Keratinocyte (primary cell): ENCODE measurements at regions not wholly inside any gene's neighbourhood (a gene's known extent, or its start where the extent isn't known, plus 50 kb on each side); places are given as distances from the start of the nearest gene placed in this dataset.

ENCODE experiments used
- DNase-seq: peaks from one replicate; pipeline ENCODE4 v3.0.0-alpha.2; 2011; ENCODE audit warnings: low read depth, missing footprints, low spot score
- FAIRE-seq: peaks from 2 replicates; lab custom pipeline; 2011; peaks lifted over from hg19 to GRCh38; lab: Jason Lieb, UNC
- H2AFZ ChIP-seq: 2 replicates; pipeline ENCODE4 v1.6.0; 2012; ENCODE audit warnings: low read length, control low read depth, inconsistent platforms; ENCODE audit not compliant: control insufficient read depth
- H3K27ac ChIP-seq: 2 replicates; pipeline ENCODE4 v1.5.1; 2011; ENCODE audit warnings: low read length; ENCODE audit not compliant: control insufficient read depth, insufficient read depth
- H3K27me3 ChIP-seq: 3 replicates; pipeline ENCODE4 v1.6.0; 2011; ENCODE audit warnings: low read length; ENCODE audit not compliant: control insufficient read depth, insufficient read depth; ENCODE audit errors: extremely low read depth
- H3K36me3 ChIP-seq, 2 experiments: 2 replicates in 1 of 2; 3 replicates in 1 of 2; pipeline ENCODE4 v1.5.1; 2011; ENCODE audit warnings: low read length in 2 of 2, mild to moderate bottlenecking in 1 of 2; ENCODE audit not compliant: control insufficient read depth in 2 of 2, insufficient read depth in 2 of 2; ENCODE audit errors: extremely low read depth in 1 of 2
- H3K4me1 ChIP-seq: 3 replicates; pipeline ENCODE4 v1.5.1; 2011; ENCODE audit warnings: low read length; ENCODE audit not compliant: control insufficient read depth, insufficient read depth; ENCODE audit errors: extremely low read depth
- H3K4me2 ChIP-seq: 3 replicates; pipeline ENCODE4 v1.6.0; 2011; ENCODE audit warnings: low read depth, low read length; ENCODE audit not compliant: control insufficient read depth, insufficient read depth; ENCODE audit errors: extremely low read depth
- H3K4me3 ChIP-seq, 3 experiments: fragments of 200-600 bp in 1 of 3; sonication (generic) in 1 of 3; 2 replicates in 2 of 3; 3 replicates in 1 of 3; pipeline ENCODE4 v1.5.1; 2011 to 2016; ENCODE audit warnings: low read length in 3 of 3, mild to moderate bottlenecking in 3 of 3, control low read depth in 2 of 3, inconsistent platforms in 1 of 3, low read depth in 1 of 3, mixed read lengths in 1 of 3, mixed run types in 1 of 3, moderate library complexity in 1 of 3; ENCODE audit not compliant: control insufficient read depth in 2 of 3, insufficient read depth in 2 of 3; ENCODE audit errors: extremely low read depth in 1 of 3
- H3K79me2 ChIP-seq: 2 replicates; pipeline ENCODE4 v1.6.0; 2012; ENCODE audit warnings: low read length; ENCODE audit not compliant: control insufficient read depth, insufficient read depth
- H3K9ac ChIP-seq: 3 replicates; pipeline ENCODE4 v1.6.0; 2011; ENCODE audit warnings: low read length; ENCODE audit not compliant: control insufficient read depth, insufficient read depth; ENCODE audit errors: extremely low read depth
- H3K9me1 ChIP-seq: 3 replicates; pipeline ENCODE4 v1.6.0; 2011; ENCODE audit warnings: low read length; ENCODE audit not compliant: control insufficient read depth, insufficient read depth; ENCODE audit errors: extremely low read depth
- H3K9me3 ChIP-seq: 2 replicates; pipeline ENCODE4 v1.5.1; 2012; ENCODE audit warnings: low read depth, low read length; ENCODE audit not compliant: control insufficient read depth
- H4K20me1 ChIP-seq: 3 replicates; pipeline ENCODE4 v1.6.0; 2011; ENCODE audit warnings: low read length; ENCODE audit not compliant: control insufficient read depth, insufficient read depth; ENCODE audit errors: extremely low read depth
- EZH2 ChIP-seq: IDR thresholded peaks from one replicate; pipeline ENCODE4 v1.6.1; 2012; ENCODE audit warnings: inconsistent platforms, mild to moderate bottlenecking, low read length, moderate library complexity
- dilution Hi-C: fragments of 300-500 bp; cut with MboI; formaldehyde crosslinking; loops from one replicate; pipeline ENCODE4 v1.7.0; 2020; ENCODE audit warnings: low sequenced_read_pairs; ENCODE audit not compliant: extremely low pct_ligation_motif_present
- TF ChIP-seq, protein P1 (sequence below), 3 experiments: IDR thresholded peaks in 1 of 3; conservative IDR thresholded peaks in 1 of 3; optimal IDR thresholded peaks in 1 of 3; 2 replicates in 2 of 3; 3 replicates in 1 of 3; pipeline versions ENCODE3 to v1.5.1; 2011; ENCODE audit warnings: low read length in 3 of 3, mild to moderate bottlenecking in 3 of 3, moderate library complexity in 2 of 3, control low read depth in 1 of 3, inconsistent platforms in 1 of 3; ENCODE audit not compliant: insufficient read depth in 2 of 3; ENCODE audit errors: extremely low read depth in 1 of 3

- Histone ChIP-seq H3K4me3 (no peak overlapping the region), H3K9ac (no peak overlapping the region), H3K4me2 (no peak overlapping the region), H3K9me3 (peaks cover 2% of the 10 kb centered on the region), H3K4me1 (no peaks in the 10 kb centered on the region), H3K27ac (no peak overlapping the region), H3K27me3 (no peaks in the 10 kb centered on the region), H3K79me2 (no peaks in the 10 kb centered on the region), H3K9me1 (no peaks in the 10 kb centered on the region), H4K20me1 (no peaks in the 10 kb centered on the region), H3K36me3 (no peaks in the 10 kb centered on the region), H2AFZ (no peak overlapping the region)
- no peak for DNase-seq
- no peak for FAIRE-seq
- dilution Hi-C loops = no loop called here
- TF ChIP-seq, protein P1, sequence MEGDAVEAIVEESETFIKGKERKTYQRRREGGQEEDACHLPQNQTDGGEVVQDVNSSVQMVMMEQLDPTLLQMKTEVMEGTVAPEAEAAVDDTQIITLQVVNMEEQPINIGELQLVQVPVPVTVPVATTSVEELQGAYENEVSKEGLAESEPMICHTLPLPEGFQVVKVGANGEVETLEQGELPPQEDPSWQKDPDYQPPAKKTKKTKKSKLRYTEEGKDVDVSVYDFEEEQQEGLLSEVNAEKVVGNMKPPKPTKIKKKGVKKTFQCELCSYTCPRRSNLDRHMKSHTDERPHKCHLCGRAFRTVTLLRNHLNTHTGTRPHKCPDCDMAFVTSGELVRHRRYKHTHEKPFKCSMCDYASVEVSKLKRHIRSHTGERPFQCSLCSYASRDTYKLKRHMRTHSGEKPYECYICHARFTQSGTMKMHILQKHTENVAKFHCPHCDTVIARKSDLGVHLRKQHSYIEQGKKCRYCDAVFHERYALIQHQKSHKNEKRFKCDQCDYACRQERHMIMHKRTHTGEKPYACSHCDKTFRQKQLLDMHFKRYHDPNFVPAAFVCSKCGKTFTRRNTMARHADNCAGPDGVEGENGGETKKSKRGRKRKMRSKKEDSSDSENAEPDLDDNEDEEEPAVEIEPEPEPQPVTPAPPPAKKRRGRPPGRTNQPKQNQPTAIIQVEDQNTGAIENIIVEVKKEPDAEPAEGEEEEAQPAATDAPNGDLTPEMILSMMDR (optimal IDR thresholded peaks at IDR 0.05 in 1 of 3, IDR thresholded peaks at IDR 0.05 in 1 of 3, conservative IDR thresholded peaks at IDR 0.05 in 1 of 3; ENCODE audit: extremely low read depth in 1 of 3, insufficient read depth in 2 of 3, low read length in 3 of 3) = no peak
- TF ChIP-seq EZH2 = no peak
Measured at GRCh38 chr5:2324788-2325187, 426.7 kb downstream of the IRX2 start.

- Histone ChIP-seq H3K36me3 (no peaks in the 10 kb centered on the region), H2AFZ (no peak overlapping the region), H3K27ac (no peak overlapping the region), H3K79me2 (no peaks in the 10 kb centered on the region), H3K9me1 (no peaks in the 10 kb centered on the region), H3K4me1 (no peaks in the 10 kb centered on the region), H3K4me2 (no peak overlapping the region), H4K20me1 (no peaks in the 10 kb centered on the region), H3K4me3 (no peak overlapping the region), H3K9ac (no peak overlapping the region), H3K27me3 (no peaks in the 10 kb centered on the region), H3K9me3 (peaks cover 2% of the 10 kb centered on the region)
- FAIRE-seq = no peak
- DNase-seq = no peak
- TF ChIP-seq, protein P1 (optimal IDR thresholded peaks at IDR 0.05 in 1 of 3, IDR thresholded peaks at IDR 0.05 in 1 of 3, conservative IDR thresholded peaks at IDR 0.05 in 1 of 3; ENCODE audit: extremely low read depth in 1 of 3, insufficient read depth in 2 of 3, low read length in 3 of 3) = no peak
- no peak for TF ChIP-seq EZH2
- dilution Hi-C loops = no loop called here
Measured at GRCh38 chr5:2320611-2321010, 430.9 kb downstream of the IRX2 start.
